Eye (tissue), 1 donor: ENCODE measurements at regions not wholly inside any gene's neighbourhood (a gene's known extent, or its start where the extent isn't known, plus 50 kb on each side); places are given as distances from the start of the nearest gene placed in this dataset.

Experiments used
- DNase-seq: peaks from one replicate; pipeline ENCODE4 v3.0.0-alpha.2; 2015

- DNase-seq: peak; percentile 3
Observed at GRCh38 chrX:97766501-97767095, 882.9 kb downstream of the RPA4 start.

DNA sequence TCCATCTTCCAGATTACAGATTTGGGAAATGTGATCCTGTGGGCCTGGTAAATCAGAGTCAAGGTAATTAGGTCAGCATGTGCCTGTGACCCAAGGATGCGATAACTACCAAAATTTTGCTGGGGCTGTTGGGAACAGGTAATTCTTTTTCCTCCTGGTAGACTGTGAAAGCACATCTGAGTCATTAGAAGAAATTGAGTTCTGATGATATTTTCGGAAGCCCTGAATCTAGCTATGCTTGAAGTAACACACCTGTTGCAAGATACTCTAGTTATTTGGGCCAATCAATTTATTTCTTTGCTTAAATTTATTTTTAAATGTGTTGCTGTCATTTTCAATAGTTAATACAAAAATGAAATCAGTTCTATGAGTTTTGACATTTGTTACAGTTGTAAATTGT is 903.6 kb downstream of the RPA4 start:
- no peak for DNase-seq

DNA sequence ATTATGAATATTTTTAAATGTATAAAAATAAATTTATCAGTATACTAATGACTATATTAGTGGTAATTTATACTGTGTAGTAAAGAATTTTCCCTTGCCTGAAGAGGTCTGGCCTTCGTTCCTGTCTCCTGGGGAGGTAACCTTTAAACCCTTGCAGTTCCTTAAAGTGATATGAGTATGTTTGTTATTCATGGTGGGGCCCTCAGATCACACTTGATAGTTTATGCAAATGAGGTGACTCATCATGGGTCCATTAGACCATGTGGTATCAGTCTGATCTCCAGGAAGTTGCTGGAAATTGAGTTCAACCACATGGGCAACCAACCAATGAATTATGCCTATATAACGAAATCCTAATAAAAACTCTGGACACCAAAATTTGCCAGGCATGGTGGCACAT is 904.1 kb downstream of the RPA4 start:
- no peak for DNase-seq

GRCh38 chrX:97790850-97791249 is 907.1 kb downstream of the RPA4 start:
- DNase-seq: no peak

DNA sequence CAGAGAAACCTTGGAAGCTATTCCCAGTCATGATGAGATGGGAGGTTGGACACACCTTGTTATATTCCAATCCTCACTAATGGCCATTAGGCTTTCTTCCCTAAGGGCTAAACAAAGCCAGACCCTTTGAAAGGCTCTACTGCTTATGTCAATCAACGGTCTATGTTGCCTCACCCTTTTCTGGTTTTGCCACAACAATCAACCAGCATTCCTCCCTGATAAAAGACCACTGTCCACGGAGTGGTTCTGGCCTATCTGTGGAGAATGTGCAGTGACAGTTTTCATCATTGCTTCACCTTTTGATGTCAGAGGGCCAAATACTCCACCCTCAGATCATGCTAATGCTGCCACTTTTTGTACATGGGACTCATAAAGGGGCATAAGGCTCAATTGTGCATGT is 913.4 kb downstream of the RPA4 start:
- no peak for DNase-seq

GRCh38 chrX:97806238-97806637 is 922.5 kb downstream of the RPA4 start:
- DNase-seq: peak; percentile 1

DNA sequence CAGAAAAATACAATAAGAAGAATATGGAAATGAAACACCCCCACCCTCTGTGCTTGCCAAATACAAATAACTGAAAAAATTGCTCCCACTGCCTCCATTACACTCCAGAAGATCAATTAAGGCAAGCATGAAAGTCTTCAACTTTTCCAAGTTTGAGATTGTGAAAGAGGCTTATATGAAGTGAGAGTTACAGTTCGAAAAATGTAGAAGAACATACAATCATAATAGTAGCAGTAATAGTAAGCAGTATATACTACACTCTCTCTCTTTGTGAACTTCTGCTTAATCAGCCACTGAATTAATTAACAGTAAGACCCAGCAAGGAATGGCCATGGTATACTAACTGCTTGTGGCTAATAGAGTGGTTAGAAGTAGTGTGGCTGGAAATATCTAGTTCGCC is 923.2 kb downstream of the RPA4 start:
- no peak for DNase-seq

DNA sequence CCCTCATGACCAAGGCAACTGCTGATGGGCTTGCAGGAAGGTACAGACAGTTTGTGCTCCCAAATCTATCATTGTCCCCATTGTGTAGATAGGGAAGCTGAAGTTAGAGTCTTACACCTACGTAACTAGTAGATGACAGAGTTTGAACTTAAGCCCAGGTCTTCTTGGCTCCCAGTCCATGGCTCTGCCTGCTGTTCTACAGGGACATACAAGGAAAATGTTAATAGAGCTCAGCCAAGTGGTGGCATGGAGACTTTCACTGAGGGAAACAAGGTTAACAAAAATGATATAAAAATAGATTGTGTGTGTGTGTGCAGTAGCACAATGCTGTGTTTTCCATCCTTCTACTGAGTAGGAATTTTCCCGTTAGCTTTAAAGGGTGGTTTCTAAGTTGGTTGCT is 936.5 kb downstream of the RPA4 start:
- no peak for DNase-seq

- DNase-seq: no peak
Observed at GRCh38 chrX:97828471-97828870, 944.8 kb downstream of the RPA4 start.

DNA sequence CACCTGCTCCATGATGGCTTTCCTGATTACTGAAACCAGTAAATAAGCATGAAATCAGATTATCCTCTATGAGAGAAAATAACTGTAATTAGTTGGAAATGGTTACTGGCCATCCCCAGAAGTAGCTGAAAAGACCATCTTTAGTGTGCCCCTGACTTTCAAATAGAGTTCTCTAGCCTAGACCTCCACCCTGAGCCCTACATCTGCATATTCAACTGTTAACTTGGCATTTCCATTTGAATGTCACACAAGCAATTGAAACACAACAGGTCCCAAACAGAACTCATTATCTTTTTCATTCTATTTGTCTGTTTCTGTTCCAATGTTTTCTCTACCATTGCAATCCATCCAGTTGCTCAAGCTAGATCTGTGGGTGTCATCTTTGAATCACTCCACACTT is 952.3 kb downstream of the RPA4 start:
- no peak for DNase-seq

DNA sequence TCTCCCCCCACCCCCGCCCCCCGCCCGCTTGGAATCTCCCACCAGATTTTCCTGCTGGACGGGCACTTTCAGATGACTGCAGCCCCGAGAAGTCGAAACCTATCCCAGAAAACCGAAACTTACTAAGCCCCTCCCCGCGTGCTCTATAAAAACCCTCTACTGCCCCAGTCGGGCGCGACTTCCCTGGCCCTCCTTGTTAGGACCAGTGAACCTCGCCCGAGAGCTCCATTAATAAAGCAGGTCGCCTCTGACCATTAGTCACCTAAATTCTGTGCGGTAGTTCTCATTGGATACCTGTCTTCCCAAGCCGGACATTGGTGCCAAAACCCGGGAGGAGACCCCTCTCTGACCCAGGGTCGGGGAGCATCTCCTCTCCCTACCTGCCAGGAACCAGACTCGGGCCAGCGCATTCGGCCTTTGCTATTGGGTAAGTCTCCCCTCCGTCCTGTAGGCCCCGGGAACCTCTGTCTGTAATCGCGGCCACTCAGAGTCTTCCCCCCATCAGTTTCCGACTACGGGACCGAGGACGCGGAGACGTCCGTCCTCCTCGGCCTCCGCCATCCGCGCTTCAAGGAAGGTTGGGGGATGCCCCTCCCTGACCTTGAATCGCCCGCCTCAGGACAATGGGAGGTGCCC is 958.0 kb downstream of the RPA4 start:
- DNase-seq: no peak

DNA sequence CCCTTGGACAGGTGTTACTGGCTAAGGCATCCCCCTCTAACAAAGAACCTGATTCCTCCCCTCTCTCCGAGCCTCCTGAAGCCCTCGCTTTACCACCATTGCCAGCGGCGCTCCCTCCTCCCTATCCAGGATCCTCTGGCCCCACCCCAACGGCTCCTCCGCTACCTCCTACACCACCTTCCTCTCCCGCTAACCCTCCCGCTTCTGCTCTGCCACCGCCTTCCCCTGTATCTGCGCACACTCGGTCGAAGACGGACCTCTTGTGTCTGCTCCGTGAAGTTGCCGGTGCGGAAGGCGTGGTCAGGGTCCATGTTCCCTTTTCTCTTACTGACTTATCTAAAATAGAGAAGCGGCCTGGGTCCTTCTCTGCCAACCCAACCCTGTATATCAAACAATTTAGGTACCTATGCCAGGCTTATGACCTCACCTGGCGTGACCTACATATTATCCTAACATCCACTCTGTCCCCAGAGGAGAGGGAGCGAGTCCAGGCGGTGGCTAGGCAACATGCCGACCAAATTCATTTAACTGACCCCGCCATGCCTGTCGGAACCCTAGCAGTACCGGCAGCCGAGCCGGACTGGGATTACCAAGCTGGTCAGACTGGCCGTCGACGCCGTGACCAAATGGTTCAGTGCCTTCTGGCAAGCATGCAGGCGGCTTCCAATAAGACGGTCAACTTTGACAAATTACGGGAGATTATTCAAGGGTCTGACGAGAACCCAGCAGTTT is 958.9 kb downstream of the RPA4 start:
- no peak for DNase-seq

- DNase-seq: no peak
Observed at GRCh38 chrX:97843200-97843811, 959.6 kb downstream of the RPA4 start.

DNA sequence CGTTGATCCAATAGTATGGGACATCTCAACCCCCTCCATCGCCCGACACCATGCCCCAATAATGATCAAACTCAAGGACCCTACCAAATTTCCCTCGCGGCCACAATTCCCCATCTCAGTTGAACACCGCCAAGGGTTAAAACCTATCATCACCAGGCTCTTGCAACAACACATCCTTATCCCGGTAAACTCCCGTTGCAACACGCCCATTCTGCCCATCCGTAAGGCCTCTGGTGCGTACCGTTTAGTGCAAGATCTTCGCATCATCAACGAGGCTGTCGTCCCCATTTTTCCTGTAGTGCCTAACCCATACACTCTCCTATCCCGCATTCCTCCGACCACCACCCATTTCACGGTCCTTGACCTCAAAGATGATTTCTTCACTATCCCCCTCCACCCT is 960.5 kb downstream of the RPA4 start:
- DNase-seq: no peak

DNA sequence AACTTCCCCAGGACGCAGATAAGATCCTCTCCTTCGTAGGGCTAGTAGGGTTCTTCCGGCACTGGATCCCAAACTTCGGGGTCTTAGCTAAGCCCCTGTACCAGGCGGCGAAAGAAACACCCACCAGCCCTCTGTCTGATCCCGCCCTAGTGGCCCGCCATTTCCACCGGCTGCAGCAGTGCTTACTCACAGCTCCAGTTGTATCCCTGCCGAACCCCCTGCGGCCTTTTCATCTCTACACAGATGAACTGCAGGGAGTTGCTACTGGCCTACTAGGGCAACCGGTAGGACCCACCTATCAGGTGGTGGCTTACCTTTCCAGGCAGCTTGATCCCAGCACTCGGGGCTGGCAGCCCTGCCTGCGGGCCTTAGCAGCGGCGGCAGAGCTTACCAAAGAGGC is 961.2 kb downstream of the RPA4 start:
- DNase-seq: no peak

DNA sequence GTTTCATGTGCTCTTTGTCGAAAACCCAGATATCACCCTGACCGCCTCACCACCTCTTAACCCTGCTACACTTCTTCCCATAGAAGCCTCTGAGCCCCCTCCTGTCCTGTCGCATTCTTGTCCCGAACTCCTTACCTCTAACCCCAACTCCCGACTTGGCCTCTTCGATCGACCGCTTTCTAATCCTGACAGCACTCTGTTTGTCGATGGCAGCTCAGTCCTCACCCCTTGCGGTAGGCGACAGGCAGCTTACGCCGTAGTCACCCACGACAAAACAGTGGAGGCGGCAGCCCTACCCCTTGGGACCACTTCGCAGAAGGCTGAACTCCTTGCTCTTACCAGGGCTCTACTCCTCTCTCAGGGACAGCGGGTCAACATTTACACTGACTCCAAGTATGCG is 961.7 kb downstream of the RPA4 start:
- DNase-seq: no peak

DNA sequence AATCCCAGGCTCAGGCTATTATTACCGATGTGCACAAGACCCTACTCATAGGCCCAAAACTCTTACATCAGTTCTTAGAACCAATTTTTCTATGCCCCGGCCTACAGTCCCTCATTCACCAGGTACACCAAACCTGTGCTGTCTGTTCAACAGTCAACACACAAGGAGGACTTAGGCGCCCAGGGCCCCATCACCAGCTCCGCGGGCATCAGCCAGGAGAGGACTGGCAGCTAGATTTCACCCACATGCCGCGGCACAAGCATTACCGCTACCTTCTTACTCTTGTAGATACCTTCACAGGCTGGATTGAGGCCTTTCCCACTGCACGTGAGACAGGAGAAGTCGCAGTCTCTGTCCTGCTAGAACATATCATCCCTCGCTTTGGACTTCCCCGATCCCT is 962.5 kb downstream of the RPA4 start:
- DNase-seq: no peak

DNA sequence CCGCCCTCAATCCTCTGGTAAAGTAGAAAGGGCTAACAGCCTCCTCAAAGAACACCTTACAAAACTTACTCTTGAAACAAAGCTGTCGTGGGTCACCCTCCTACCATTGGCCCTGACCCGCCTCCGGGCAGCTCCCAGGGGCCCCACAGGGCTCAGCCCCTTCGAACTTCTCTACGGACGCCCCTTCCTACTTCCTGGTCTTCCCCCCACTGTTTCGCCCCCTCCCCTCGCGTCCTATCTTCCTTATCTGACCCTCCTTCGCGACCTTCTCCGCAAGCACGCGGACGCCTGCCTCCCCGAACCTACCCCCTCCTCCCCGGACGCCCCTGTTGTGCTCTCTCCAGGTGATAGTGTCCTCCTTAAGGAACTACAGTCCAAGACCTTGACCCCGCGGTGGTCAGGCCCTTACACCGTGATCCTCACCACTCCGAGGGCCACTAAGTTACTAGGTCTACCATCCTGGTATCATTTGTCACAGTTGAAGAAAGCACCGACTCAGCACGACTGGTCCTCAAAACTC is 963.1 kb downstream of the RPA4 start:
- DNase-seq: no peak

DNA sequence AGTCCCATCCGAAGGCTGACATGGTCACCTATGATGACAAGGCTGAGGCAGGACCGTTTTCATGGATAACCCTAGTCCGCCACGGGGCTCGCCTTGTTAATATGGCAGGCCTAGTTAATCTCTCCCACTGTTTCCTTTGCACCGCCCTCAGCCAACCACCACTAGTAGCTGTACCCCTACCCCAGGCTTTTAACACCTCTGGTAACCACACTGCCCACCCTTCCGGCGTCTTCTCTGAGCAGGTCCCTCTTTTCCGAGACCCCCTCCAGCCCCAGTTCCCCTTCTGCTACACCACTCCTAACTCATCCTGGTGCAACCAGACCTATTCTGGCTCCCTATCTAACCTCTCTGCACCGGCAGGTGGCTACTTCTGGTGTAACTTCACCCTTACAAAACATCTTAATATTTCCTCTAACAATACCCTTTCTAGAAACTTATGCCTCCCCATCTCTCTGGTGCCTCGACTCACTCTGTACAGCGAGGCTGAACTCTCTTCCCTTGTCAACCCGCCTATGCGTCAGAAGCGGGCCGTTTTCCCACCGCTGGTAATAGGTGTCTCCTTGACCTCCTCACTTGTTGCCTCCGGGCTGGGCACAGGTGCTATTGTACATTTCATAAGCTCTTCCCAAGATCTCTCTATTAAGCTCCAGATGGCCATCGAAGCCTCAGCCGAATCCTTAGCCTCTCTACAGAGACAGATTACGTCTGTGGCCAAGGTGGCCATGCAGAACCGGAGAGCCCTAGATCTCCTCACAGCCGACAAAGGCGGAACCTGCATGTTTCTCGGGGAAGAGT is 964.4 kb downstream of the RPA4 start:
- no peak for DNase-seq

DNA sequence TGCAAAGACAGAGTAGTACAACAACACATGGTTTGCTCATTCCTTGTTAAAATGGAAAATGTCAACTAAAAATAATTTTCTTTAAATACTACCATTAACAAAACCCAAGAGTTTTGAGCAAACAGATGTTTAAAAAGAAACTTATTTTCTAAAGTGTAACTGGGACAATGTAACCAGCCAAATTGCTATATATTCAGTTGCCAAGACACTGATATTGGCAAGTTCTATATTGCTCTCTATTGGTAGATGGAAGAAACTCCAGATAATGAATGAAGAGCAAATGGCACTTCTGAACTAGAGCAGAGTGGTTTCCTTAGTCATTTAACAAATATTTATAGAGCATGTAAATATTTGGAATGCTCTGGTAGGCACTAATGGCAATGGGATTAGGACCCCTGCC is 966.2 kb downstream of the RPA4 start:
- DNase-seq: no peak

GRCh38 chrX:97850911-97851310 is 967.2 kb downstream of the RPA4 start:
- DNase-seq: no peak

- DNase-seq: no peak
Observed at GRCh38 chrX:97854086-97854485, 970.4 kb downstream of the RPA4 start.

DNA sequence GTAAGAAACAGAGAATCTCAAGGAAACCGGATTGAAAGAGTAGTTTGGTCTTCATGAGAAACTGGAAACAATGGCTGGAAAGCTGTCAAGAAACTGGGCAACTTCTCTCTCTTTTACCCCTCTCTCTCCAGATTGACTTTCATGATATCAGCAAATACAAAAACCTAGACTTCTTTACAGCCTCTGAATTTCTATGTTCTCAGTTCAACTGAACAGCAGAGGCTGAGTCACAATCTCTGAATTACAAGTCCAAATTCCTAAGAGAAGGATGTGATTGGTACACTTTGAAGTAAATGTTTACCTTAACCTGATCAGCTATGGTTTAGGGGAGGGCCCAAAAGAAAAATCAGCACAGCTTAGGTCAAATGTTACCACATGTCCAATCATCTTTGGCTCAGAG is 974.9 kb downstream of the RPA4 start:
- no peak for DNase-seq
